Activated CD8-positive, alpha-beta T cell treated with anti-CD3 and anti-CD28 coated beads for 36 hours (primary cell): ENCODE measurements at regions not wholly inside any gene's neighbourhood (a gene's known extent, or its start where the extent isn't known, plus 50 kb on each side); places are given as distances from the start of the nearest gene placed in this dataset.

Source experiments
- ATAC-seq: fragments of 200-7000 bp; cut with Tn5 transposase; one replicate; pipeline ENCODE4 v1.10.0; 2021; ENCODE audit warnings: mild to moderate bottlenecking, moderate library complexity
- CTCF ChIA-PET: fragments of 350-600 bp; sonication (Branson Sonifier 250); formaldehyde crosslinking; loops from one replicate; lab custom pipeline; 2021; ENCODE audit warnings: antibody characterized with exemption; lab: Charles Lee
- POLR2A ChIA-PET: fragments of 350-600 bp; sonication (Branson Sonifier 250); formaldehyde crosslinking; loops from one replicate; lab custom pipeline; 2021; ENCODE audit warnings: antibody characterized with exemption; lab: Charles Lee
- DNase-seq: peaks from one replicate; pipeline ENCODE4 v3.0.0-alpha.2; 2020
- H3K27ac Mint-ChIP-seq: one replicate; pipeline ENCODE4 v1.8.0; 2021; ENCODE audit warnings: mild to moderate bottlenecking, mixed read lengths
- H3K27me3 Mint-ChIP-seq: one replicate; pipeline ENCODE4 v1.8.0; 2021; ENCODE audit warnings: mixed read lengths
- H3K36me3 Mint-ChIP-seq: one replicate; pipeline ENCODE4 v1.8.0; 2021; ENCODE audit warnings: low read depth, mixed read lengths
- H3K4me1 Mint-ChIP-seq: one replicate; pipeline ENCODE4 v1.8.0; 2021; ENCODE audit warnings: low read depth, mixed read lengths
- H3K4me3 Mint-ChIP-seq: one replicate; pipeline ENCODE4 v1.8.0; 2021; ENCODE audit warnings: mild to moderate bottlenecking, moderate library complexity, mixed read lengths
- H3K9me3 Mint-ChIP-seq: one replicate; pipeline ENCODE4 v1.8.0; 2021; ENCODE audit warnings: mixed read lengths
- intact Hi-C: fragments of 100-400 bp; cut with micrococcal nuclease; formaldehyde crosslinking; loops from one replicate; pipeline ENCODE4 v1.10.0; 2022
- TF ChIP-seq, protein P1 (sequence below): fragments of 200-600 bp; IDR thresholded peaks from one replicate; pipeline ENCODE4 v1.8.0; 2022; ENCODE audit warnings: antibody characterized with exemption, mild to moderate bottlenecking

GRCh38 chr21:29396951-29397455 lies 98.3 kb downstream of the BACH1 start:
- Mint-ChIP-seq H3K27ac (no peak overlapping the region), H3K9me3 (peaks cover 14% of the 10 kb centered on the region), H3K27me3 (no peaks in the 10 kb centered on the region), H3K4me1 (no peaks in the 10 kb centered on the region), H3K4me3 (no peak overlapping the region), H3K36me3 (peaks cover 34% of the 10 kb centered on the region)
- ATAC-seq: no peak
- DNase-seq: no peak
- ChIA-PET POLR2A (no interaction called here), CTCF (no interaction called here)
- TF ChIP-seq, protein P1, sequence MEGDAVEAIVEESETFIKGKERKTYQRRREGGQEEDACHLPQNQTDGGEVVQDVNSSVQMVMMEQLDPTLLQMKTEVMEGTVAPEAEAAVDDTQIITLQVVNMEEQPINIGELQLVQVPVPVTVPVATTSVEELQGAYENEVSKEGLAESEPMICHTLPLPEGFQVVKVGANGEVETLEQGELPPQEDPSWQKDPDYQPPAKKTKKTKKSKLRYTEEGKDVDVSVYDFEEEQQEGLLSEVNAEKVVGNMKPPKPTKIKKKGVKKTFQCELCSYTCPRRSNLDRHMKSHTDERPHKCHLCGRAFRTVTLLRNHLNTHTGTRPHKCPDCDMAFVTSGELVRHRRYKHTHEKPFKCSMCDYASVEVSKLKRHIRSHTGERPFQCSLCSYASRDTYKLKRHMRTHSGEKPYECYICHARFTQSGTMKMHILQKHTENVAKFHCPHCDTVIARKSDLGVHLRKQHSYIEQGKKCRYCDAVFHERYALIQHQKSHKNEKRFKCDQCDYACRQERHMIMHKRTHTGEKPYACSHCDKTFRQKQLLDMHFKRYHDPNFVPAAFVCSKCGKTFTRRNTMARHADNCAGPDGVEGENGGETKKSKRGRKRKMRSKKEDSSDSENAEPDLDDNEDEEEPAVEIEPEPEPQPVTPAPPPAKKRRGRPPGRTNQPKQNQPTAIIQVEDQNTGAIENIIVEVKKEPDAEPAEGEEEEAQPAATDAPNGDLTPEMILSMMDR: no peak
- intact Hi-C loops: no loop called here

DNA sequence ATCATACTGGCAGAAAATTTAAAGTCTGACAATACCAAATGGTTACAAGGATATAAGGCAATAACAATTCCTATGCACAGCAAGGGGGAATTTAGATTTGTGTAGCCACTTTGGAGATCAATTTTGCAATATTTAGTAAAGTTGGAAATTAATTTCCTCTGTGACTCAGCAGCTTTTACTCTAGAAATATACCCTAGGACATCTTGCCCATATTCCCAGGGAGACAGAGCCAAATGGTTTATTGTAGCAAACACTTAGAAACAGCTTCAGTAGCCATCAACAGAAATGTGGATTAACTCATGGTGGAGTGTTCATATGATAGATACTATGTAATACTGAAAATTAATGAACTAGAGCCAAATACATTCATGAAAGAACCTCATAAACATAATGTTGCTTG lies 104.6 kb downstream of the BACH1 start:
- Mint-ChIP-seq H3K9me3 (peaks cover 14% of the 10 kb centered on the region), H3K27me3 (no peaks in the 10 kb centered on the region), H3K36me3 (peaks cover 29% of the 10 kb centered on the region), H3K27ac (no peak overlapping the region), H3K4me1 (no peaks in the 10 kb centered on the region), H3K4me3 (no peak overlapping the region)
- intact Hi-C loops: no loop called here
- ChIA-PET CTCF (no interaction called here), POLR2A (interaction anchor here (0.7 kb wide), 1 partner anchor 810 kb away, joined by 3 read pairs; no protein-coding TSS in a partner anchor)
- no peak for ATAC-seq
- no peak for DNase-seq
- TF ChIP-seq, protein P1: no peak

DNA sequence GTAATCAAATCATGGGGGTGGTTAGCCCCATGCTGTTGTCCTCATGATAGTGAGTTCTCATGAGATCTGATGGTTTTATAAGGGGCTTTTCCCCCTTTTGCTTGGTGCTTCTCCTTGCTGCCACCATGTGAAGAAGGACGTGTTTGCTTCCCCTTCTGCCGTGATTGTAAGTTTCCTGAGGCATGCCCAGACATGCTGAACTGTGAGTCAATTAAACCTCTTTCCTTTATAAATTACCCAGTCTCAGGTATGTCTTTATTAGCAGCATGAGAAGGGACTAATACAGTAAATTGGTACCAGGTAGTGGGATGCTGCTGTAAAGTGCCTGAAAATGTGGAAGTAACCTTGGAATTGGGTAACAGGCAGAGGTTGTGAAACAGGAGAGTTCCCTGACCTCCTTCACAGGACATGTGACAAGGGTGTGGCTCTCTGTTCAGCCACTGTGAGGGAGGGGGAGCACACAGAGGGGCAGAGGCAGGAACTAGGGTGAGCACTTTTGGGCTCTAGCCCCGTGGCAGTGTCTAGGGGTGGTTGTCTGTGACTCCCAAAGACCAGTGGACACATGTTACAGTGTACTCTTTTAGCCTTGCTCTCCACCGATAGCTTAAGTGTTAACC lies 105.3 kb downstream of the BACH1 start:
- CTCF ChIA-PET: no interaction called here
- Mint-ChIP-seq H3K9me3 (peaks cover 9% of the 10 kb centered on the region), H3K36me3 (peaks cover 22% of the 10 kb centered on the region), H3K27ac (peak overlapping the region; percentile 26), H3K4me3 (no peak overlapping the region), H3K27me3 (no peaks in the 10 kb centered on the region), H3K4me1 (no peaks in the 10 kb centered on the region)
- POLR2A ChIA-PET: no interaction called here
- TF ChIP-seq, protein P1: no peak
- ATAC-seq (no peak), DNase-seq (no peak)
- intact Hi-C loops: no loop called here

DNA sequence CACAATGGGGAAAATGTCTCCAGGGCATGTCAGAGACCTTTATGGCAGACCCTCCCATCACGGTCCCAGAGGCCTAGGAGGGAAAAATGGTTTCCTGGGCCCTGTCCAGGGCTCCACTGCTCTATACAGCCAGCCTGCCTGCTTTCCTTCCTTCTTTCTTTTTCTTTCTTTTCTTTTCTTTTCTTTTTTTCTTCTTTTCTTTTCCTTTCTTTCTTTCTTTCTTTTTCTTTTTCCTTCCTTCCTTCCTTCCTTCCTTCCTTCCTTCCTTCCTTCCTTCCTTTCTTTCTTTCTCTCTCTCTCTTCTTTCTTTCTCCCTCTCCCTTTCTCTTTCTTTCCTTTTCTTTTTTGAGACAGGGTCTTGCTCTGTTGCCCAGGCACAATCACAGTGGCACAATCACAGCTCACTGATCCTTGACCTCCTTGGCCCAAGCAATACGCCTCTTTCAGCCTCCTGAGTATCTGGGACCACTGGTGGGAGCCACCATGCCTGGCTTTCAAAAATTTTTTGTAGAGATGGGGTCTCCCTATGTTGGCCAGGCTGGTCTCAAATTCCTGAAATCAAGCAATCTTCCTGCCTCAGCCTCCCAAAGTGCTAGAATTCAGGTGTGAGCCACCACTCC lies 106.9 kb downstream of the BACH1 start:
- CTCF ChIA-PET: no interaction called here
- intact Hi-C loops: no loop called here
- H3K27ac Mint-ChIP-seq: no peak overlapping the region
- no peak overlapping the region for H3K4me3 Mint-ChIP-seq
- H3K36me3 Mint-ChIP-seq: peaks cover 7% of the 10 kb centered on the region
- POLR2A ChIA-PET: no interaction called here
- H3K4me1 Mint-ChIP-seq: no peaks in the 10 kb centered on the region
- TF ChIP-seq, protein P1: no peak
- no peaks in the 10 kb centered on the region for H3K27me3 Mint-ChIP-seq
- no peaks in the 10 kb centered on the region for H3K9me3 Mint-ChIP-seq
- no peak for ATAC-seq
- DNase-seq: no peak

- no peaks in the 10 kb centered on the region for H3K27me3 Mint-ChIP-seq
- ChIA-PET CTCF (no interaction called here), POLR2A (no interaction called here)
- H3K9me3 Mint-ChIP-seq: no peaks in the 10 kb centered on the region
- no peak overlapping the region for H3K4me3 Mint-ChIP-seq
- no peak for DNase-seq
- ATAC-seq: no peak
- no peak overlapping the region for H3K27ac Mint-ChIP-seq
- TF ChIP-seq, protein P1: no peak
- peaks cover 5% of the 10 kb centered on the region for H3K36me3 Mint-ChIP-seq
- no peaks in the 10 kb centered on the region for H3K4me1 Mint-ChIP-seq
- intact Hi-C loops: no loop called here
Observed at GRCh38 chr21:29406385-29406784, 107.7 kb downstream of the BACH1 start.
